Kidney (tissue), 13 donors: ENCODE measurements at regions not wholly inside any gene's neighbourhood (a gene's known extent, or its start where the extent isn't known, plus 50 kb on each side); places are given as distances from the start of the nearest gene placed in this dataset.

Experiments
- DNase-seq, 5 donors: peaks; one replicate each; pipeline ENCODE4 v3.0.0-alpha.2; 2013 to 2020
- FAIRE-seq: peaks from 2 replicates; lab custom pipeline; 2012; peaks lifted over from hg19 to GRCh38; lab: Jason Lieb, UNC
- H3K27ac ChIP-seq, 2 donors: one replicate each; pipeline ENCODE4 v1.7.0; 2013; ENCODE audit warnings: low read depth in 2 of 2, low read length in 2 of 2, inconsistent platforms in 1 of 2
- H3K27me3 ChIP-seq: one replicate; pipeline ENCODE4 v1.7.1; 2013; ENCODE audit warnings: low read length, inconsistent platforms; ENCODE audit not compliant: control insufficient read depth, insufficient read depth
- H3K36me3 ChIP-seq, 3 donors: one replicate each; pipeline versions ENCODE4 v1.7.0 to v1.7.1; 2013; ENCODE audit warnings: low read length in 3 of 3, control low read depth in 1 of 3, inconsistent platforms in 1 of 3; ENCODE audit not compliant: insufficient read depth in 3 of 3, control insufficient read depth in 2 of 3
- H3K4me1 ChIP-seq, 3 donors: one replicate each; pipeline versions ENCODE4 v1.7.0 to v1.7.1; 2013; ENCODE audit warnings: low read length in 3 of 3, inconsistent platforms in 1 of 3, low read depth in 1 of 3; ENCODE audit not compliant: control insufficient read depth in 2 of 3, insufficient read depth in 2 of 3
- H3K4me3 ChIP-seq, 3 donors: one replicate each; pipeline versions ENCODE4 v1.7.0 to v1.8.1; 2013; ENCODE audit warnings: low read length in 3 of 3, control low read depth in 1 of 3, inconsistent platforms in 1 of 3
- H3K9ac ChIP-seq, 3 donors: one replicate each; pipeline versions ENCODE4 v1.7.0 to v1.7.1; 2013; ENCODE audit warnings: low read length in 3 of 3, control low read depth in 1 of 3, inconsistent platforms in 1 of 3
- H3K9me3 ChIP-seq, 3 donors: one replicate each; pipeline versions ENCODE4 v1.7.0 to v1.7.1; 2013; ENCODE audit warnings: low read length in 3 of 3, control low read depth in 1 of 3, inconsistent platforms in 1 of 3; ENCODE audit not compliant: control insufficient read depth in 2 of 3, insufficient read depth in 1 of 3
- intact Hi-C: fragments of 100-400 bp; cut with DNase I; formaldehyde crosslinking; loops from one replicate; pipeline ENCODE4 v1.11.1; 2022
- TF ChIP-seq, protein P1 (sequence below): IDR thresholded peaks from 3 replicates; pipeline ENCODE4 v1.5.1; 2012; ENCODE audit warnings: mild to moderate bottlenecking, moderate library complexity, borderline replicate concordance; ENCODE audit not compliant: insufficient read depth; ENCODE audit errors: extremely low read depth
- donor health status: control.
- donor health status: control.
- donor health status: control.
- donor health status: control.
- donor health status: control.
- donor health status: DM: yes; HTN: yes; CAD: no.
- donor health status: Normal renal cell carcinoma (clear cell type).

GRCh38 chr2:41859615-41860514, 188.0 kb upstream of the PKDCC start:
- TF ChIP-seq, protein P1, sequence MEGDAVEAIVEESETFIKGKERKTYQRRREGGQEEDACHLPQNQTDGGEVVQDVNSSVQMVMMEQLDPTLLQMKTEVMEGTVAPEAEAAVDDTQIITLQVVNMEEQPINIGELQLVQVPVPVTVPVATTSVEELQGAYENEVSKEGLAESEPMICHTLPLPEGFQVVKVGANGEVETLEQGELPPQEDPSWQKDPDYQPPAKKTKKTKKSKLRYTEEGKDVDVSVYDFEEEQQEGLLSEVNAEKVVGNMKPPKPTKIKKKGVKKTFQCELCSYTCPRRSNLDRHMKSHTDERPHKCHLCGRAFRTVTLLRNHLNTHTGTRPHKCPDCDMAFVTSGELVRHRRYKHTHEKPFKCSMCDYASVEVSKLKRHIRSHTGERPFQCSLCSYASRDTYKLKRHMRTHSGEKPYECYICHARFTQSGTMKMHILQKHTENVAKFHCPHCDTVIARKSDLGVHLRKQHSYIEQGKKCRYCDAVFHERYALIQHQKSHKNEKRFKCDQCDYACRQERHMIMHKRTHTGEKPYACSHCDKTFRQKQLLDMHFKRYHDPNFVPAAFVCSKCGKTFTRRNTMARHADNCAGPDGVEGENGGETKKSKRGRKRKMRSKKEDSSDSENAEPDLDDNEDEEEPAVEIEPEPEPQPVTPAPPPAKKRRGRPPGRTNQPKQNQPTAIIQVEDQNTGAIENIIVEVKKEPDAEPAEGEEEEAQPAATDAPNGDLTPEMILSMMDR: no peak
- no peak overlapping the region for H3K9ac ChIP-seq
- H3K36me3 ChIP-seq: no peaks in the 10 kb centered on the region
- no peak overlapping the region for H3K4me3 ChIP-seq
- no peak overlapping the region for H3K27ac ChIP-seq
- intact Hi-C loops: no loop called here
- no peaks in the 10 kb centered on the region for H3K4me1 ChIP-seq
- no peak for DNase-seq
- no peaks in the 10 kb centered on the region for H3K9me3 ChIP-seq
- FAIRE-seq: no peak
- no peaks in the 10 kb centered on the region for H3K27me3 ChIP-seq

- intact Hi-C loops: no loop called here
- no peak overlapping the region for H3K9ac ChIP-seq
- H3K4me3 ChIP-seq: no peak overlapping the region
- DNase-seq: no peak
- TF ChIP-seq, protein P1: no peak
- H3K9me3 ChIP-seq: no peaks in the 10 kb centered on the region
- peaks cover 0 to 4% (median 3%) of the 10 kb centered on the region in 3 donors for H3K4me1 ChIP-seq
- no peaks in the 10 kb centered on the region for H3K27me3 ChIP-seq
- no peak overlapping the region for H3K27ac ChIP-seq
- FAIRE-seq: no peak
- H3K36me3 ChIP-seq: no peaks in the 10 kb centered on the region
These were observed 184.8 kb upstream of the PKDCC start for GRCh38 chr2:41863062-41863461.

DNA sequence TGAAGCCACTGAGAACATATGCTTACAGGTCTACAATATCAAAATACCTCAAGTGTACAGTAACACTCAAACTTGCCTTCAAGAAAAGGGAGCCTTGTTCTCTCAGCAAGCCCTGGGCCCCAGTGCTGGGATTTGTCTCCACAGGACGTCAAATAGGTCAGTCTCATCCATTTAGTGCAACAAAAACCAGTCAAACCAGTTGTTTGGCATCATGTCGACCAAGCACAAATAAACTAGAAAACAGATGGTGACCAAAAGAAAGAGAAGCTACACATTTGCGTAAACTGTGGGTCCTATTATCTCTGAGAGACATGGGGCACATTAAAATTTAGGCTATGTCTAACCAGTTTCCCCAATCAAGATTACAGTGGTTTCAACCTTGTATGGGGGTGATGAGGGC, 182.6 kb upstream of the PKDCC start:
- H3K4me1 ChIP-seq: peaks cover 0 to 6% (median 3%) of the 10 kb centered on the region in 3 donors
- TF ChIP-seq, protein P1: no peak
- H3K9ac ChIP-seq: no peak overlapping the region
- intact Hi-C loops: loop anchor here (5.0 kb wide), 1 partner anchor 212 kb away; no protein-coding TSS in a partner anchor
- no peaks in the 10 kb centered on the region for H3K9me3 ChIP-seq
- H3K27ac ChIP-seq: no peak overlapping the region
- no peak overlapping the region for H3K4me3 ChIP-seq
- no peak for FAIRE-seq
- no peaks in the 10 kb centered on the region for H3K36me3 ChIP-seq
- DNase-seq: no peak
- H3K27me3 ChIP-seq: no peaks in the 10 kb centered on the region
